Neuron (in vitro differentiated cells): ENCODE measurements at regions not wholly inside any gene's neighbourhood (a gene's known extent, or its start where the extent isn't known, plus 50 kb on each side); places are given as distances from the start of the nearest gene placed in this dataset.

ENCODE experiments used
- H2AFZ ChIP-seq: one replicate; pipeline ENCODE4 v1.6.1; 2013; ENCODE audit warnings: low read depth, mild to moderate bottlenecking, inconsistent platforms, low read length, moderate library complexity
- H3K27me3 ChIP-seq: one replicate; pipeline ENCODE4 v1.6.1; 2013; ENCODE audit warnings: low read length; ENCODE audit not compliant: insufficient read depth
- H3K36me3 ChIP-seq: one replicate; pipeline ENCODE4 v1.6.1; 2013; ENCODE audit warnings: low read length; ENCODE audit not compliant: insufficient read depth
- H3K4me1 ChIP-seq: one replicate; pipeline ENCODE4 v1.6.1; 2013; ENCODE audit warnings: low read length; ENCODE audit not compliant: insufficient read depth
- H3K4me3 ChIP-seq: 2 replicates; pipeline ENCODE4 v1.5.1; 2013; ENCODE audit warnings: mild to moderate bottlenecking, low read length, moderate library complexity
- H3K9me3 ChIP-seq: one replicate; pipeline ENCODE4 v1.6.1; 2013; ENCODE audit warnings: low read length

DNA sequence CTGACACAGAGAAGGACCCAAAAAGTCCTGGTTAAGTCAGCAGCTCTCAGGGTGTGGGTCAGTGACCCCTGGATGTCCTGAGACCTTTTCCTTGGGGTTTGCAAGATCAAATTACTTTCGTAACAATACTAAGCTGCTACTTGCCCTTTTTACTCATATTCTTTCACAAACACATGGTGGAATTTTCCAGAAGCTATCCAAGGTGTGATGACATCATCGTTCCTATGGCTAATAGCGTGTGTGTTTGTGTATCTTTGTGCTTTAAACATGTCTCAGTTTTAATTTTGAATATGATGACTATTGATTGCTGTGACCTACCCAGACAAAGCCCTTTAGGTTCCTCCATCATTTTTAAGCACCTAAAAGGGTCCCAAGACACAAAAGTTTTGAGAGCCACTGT lies 176.2 kb downstream of the PHETA1 start:
- Histone ChIP-seq H3K4me3 (no peak overlapping the region), H3K36me3 (no peaks in the 10 kb centered on the region), H3K4me1 (peaks cover 11% of the 10 kb centered on the region), H2AFZ (no peak overlapping the region), H3K27me3 (peaks cover 6% of the 10 kb centered on the region), H3K9me3 (no peaks in the 10 kb centered on the region)

DNA sequence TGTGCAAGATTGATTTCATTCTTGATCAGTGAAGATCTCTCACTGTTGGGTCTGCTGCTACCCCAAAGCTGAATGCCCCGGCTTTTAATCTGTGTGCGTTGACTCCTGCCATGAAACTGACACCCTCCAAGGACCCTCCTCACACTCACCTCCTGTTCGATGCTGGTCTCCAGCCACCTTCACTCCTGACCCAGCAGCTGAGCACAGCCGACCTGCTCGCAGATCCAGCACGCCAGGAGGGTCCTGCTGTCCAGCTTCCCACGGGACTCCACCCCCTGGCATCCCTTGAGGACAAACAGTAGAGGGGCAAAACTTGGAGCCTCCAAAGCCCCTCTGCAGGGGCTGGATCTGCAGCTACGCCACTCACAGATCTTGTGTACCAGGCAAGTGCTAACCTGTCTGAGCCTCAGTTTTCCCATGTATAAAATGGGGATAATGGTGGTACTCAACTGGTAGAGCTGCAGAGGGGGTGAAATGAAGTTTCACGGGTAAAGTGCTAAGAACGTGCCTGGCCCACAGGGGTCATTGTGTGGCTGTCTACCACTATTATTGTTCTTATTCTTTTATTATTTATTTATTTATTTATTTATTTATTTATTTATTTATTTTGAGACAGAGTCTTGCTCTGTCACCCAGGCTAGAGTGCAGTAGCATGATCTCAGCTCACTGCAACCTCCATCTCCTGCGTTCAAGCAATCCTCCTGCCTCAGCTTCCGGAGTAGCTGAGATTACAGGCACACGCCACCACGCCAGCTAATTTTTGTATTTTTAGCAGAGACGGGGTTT lies 178.0 kb downstream of the PHETA1 start:
- Histone ChIP-seq H3K9me3 (no peaks in the 10 kb centered on the region), H3K36me3 (no peaks in the 10 kb centered on the region), H3K4me1 (peaks cover 11% of the 10 kb centered on the region), H2AFZ (no peak overlapping the region), H3K4me3 (no peak overlapping the region), H3K27me3 (peaks cover 4% of the 10 kb centered on the region)

DNA sequence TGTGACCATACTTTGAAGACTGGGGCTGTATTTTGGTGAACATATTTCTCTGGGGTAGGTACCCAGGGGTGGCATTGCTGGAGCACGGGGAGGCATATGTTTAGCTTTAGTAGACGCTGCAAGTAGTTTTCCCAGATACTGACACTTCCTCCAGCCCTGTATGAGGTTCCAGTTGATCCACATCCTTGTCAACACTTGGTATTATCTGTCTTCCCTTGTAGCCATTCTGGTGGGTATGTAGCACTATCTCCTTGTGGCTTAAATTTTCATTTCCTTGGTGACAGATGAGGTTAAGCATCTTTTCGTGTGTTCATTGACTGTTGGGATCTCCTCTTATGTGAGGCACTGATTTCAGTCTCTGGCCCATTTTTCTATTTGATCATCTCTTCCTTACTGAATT lies 179.1 kb downstream of the PHETA1 start:
- peaks cover 4% of the 10 kb centered on the region for H3K27me3 ChIP-seq
- no peaks in the 10 kb centered on the region for H3K36me3 ChIP-seq
- peaks cover 11% of the 10 kb centered on the region for H3K4me1 ChIP-seq
- H2AFZ ChIP-seq: no peak overlapping the region
- no peaks in the 10 kb centered on the region for H3K9me3 ChIP-seq
- H3K4me3 ChIP-seq: no peak overlapping the region

DNA sequence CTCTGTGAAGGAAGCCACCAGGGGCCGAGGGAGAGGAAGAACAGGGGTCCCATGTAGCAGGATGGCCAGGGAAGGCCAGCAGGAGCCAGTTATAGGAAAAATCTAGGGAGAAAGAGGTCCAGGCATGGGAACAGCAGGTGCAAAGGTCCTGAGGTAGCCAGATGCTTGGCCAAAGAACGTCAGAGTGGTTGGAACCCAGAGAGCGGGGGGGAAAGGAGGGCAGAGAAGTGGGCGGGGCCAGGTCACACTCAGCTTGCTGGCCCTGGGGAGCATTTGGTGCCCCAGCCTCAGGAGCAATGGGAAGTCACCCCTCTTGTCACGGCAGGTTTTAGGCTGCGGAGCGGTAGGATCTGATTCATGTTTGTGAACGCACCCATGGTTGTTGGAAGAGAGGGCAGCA lies 180.5 kb downstream of the PHETA1 start:
- Histone ChIP-seq H2AFZ (no peak overlapping the region), H3K36me3 (no peaks in the 10 kb centered on the region), H3K9me3 (no peaks in the 10 kb centered on the region), H3K4me1 (peaks cover 5% of the 10 kb centered on the region), H3K27me3 (no peaks in the 10 kb centered on the region), H3K4me3 (no peak overlapping the region)

DNA sequence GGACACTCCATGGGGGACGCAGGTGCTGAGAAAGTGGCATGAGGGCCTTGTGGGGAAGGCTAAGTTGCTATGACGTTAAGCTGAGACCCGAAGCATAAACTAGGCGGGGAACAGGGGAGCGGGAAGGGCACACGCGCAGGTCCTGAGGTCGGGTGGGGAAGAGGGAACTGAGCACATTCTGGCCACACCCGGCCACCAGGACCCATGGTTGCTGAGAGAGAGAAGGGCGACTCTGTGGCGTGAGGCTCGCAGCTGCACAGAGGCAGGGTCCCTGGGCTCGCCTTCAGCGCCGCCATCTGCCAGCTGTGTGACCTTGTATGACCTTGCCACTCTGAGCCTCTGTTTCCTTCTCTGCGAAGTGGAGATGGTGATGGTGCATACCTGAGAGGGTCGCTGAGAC lies 182.5 kb downstream of the PHETA1 start:
- Histone ChIP-seq H2AFZ (no peak overlapping the region), H3K9me3 (no peaks in the 10 kb centered on the region), H3K36me3 (no peaks in the 10 kb centered on the region), H3K27me3 (no peaks in the 10 kb centered on the region), H3K4me1 (no peaks in the 10 kb centered on the region), H3K4me3 (no peak overlapping the region)

DNA sequence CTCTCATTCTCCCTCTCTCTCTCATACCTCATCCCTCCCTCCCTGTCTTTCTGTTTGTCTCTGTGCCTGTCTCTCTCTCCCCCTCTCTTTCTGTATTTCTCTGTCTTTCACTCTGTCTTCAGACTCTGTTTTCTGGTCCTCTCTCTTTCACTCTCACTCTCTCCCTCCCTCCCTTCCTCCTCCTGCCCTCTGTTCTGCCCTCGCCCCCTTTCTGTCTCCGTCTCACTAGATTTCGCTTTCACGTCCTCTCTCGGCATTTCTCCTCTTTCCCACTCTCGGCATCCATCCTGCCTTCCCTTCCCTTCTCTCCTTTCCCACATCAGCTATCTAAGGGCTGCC lies 183.0 kb downstream of the PHETA1 start:
- no peaks in the 10 kb centered on the region for H3K9me3 ChIP-seq
- H3K4me1 ChIP-seq: no peaks in the 10 kb centered on the region
- H3K4me3 ChIP-seq: no peak overlapping the region
- no peaks in the 10 kb centered on the region for H3K27me3 ChIP-seq
- no peaks in the 10 kb centered on the region for H3K36me3 ChIP-seq
- no peak overlapping the region for H2AFZ ChIP-seq

DNA sequence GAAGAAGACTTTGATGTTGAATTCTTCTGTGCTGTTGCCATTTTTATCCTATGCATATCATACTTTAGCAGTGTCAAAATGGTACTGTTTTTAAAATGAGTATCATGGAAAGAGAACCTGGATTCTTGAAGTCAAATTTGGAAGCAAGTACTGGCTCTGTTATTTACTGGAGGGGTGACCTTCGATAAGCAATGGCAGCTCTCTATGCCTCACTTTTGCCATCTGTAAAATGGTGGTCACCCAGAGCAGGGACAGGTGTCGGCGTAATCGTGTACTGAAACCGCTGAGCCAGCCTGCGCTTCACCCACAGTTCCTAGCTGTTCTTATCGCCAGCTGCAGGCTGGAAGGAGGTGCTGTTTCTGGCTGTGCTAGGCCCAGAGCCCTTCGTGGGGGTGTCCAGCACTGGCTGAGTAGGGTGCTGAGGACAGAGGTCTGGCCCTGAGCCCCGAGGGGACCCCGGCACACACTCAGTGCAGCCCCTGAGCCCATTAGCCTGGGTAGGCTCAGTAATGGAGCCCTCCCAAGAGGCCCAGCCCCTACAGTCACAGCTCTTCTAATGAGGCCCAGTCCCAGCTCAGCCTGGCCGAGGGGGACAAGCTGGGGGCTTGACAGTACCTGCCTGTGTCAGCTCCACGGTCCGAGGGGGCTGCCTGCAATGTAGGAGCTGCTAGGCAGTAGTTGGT lies 183.5 kb downstream of the PHETA1 start:
- H3K4me3 ChIP-seq: no peak overlapping the region
- no peaks in the 10 kb centered on the region for H3K9me3 ChIP-seq
- H2AFZ ChIP-seq: no peak overlapping the region
- H3K4me1 ChIP-seq: no peaks in the 10 kb centered on the region
- H3K27me3 ChIP-seq: no peaks in the 10 kb centered on the region
- no peaks in the 10 kb centered on the region for H3K36me3 ChIP-seq

DNA sequence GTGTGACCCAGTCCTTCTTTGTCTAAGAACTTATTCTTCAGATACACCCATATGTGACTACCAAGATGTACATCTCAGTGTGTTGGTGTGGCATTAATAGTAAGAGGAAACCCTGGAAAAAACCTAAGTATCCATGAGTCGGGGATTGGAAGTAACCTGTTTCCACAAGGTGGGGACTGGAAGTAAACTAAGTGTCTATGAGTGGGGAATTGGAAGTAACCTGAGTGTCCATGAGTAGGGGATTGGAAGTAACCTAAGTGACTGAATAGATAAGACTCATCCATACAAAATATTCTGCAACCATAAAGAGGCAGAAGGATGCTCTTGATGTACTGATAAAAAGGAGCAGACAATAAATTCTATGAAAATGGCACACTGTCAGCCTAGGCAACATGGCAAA lies 184.7 kb downstream of the PHETA1 start:
- Histone ChIP-seq H3K9me3 (no peaks in the 10 kb centered on the region), H3K4me3 (no peak overlapping the region), H3K4me1 (no peaks in the 10 kb centered on the region), H3K27me3 (no peaks in the 10 kb centered on the region), H2AFZ (no peak overlapping the region), H3K36me3 (no peaks in the 10 kb centered on the region)

DNA sequence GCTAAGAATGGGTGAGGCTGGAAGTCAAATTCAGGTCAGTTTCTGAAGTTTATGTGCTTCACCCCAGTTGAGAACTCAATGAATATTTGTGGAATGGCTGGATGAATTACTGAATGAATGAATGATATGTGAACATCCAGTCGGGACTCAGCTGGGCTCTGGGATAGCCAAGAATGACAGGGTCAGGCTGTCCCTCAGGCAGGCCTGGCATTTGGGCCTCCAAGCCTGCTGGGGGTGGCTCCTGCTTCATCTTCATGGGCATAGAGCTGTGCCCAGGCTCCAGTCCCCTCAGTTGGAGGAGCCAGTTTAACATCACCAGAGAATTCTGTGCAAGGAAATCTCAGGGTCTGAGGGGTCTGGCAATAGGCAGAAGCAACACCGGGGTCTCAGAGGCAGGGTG lies 185.8 kb downstream of the PHETA1 start:
- no peaks in the 10 kb centered on the region for H3K27me3 ChIP-seq
- no peaks in the 10 kb centered on the region for H3K9me3 ChIP-seq
- H3K4me3 ChIP-seq: no peak overlapping the region
- H2AFZ ChIP-seq: no peak overlapping the region
- H3K4me1 ChIP-seq: no peaks in the 10 kb centered on the region
- no peaks in the 10 kb centered on the region for H3K36me3 ChIP-seq

DNA sequence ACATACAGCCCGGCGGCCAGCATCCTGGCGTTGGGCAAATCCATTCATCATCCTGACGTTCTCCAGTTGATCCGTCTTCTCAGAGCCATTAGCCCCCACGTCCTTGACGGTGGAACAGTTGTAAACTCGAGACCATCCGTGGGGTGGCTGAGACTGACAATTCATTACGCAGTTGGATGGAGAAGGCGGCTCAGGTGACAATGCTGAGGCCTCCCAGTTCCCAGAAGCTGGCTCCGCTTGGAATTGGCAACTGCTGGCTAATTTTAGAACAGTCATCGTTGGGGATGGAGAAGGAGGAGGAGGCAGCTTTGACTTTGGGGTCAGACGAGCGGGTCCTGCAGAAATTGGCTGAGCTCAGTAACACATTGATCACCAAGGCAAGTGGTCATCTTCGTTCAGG lies 186.5 kb downstream of the PHETA1 start:
- no peaks in the 10 kb centered on the region for H3K27me3 ChIP-seq
- no peaks in the 10 kb centered on the region for H3K4me1 ChIP-seq
- H3K9me3 ChIP-seq: no peaks in the 10 kb centered on the region

DNA sequence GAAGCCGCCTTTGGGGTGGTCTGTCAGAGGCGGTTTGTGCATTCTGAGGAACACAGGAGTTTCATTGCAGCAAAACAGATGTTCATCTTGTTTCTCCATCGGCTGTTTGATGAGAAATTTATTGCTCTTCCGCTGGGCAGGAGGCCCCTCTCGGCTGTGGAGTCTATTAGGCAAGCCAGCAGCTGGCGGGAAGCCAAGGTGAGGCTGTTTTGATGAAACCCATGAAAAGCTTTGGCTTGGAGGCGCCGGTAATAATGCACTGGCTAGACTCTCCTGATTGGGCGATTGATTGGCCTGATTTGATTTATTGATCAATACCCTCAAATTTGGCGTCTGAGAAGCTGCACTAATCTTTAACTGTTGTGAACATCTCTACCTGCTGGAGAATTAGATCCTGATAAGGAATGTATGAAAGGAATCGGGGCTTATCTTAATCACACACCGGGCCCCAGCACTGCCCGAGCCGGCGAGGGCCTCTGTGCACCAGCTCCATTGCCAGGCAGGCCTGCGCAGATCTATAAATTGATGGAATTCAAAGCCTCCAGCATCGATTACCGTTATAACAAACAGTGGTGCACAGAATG lies 187.7 kb downstream of the PHETA1 start:
- H3K36me3 ChIP-seq: no peaks in the 10 kb centered on the region
- H3K27me3 ChIP-seq: no peaks in the 10 kb centered on the region
- H3K4me1 ChIP-seq: no peaks in the 10 kb centered on the region
- no peaks in the 10 kb centered on the region for H3K9me3 ChIP-seq
- H2AFZ ChIP-seq: no peak overlapping the region
- H3K4me3 ChIP-seq: no peak overlapping the region

More for the DNA sequence above, 186.5 kb downstream of the PHETA1 start:
- no peaks in the 10 kb centered on the region for H3K36me3 ChIP-seq
- H2AFZ ChIP-seq: no peak overlapping the region
- no peak overlapping the region for H3K4me3 ChIP-seq

DNA sequence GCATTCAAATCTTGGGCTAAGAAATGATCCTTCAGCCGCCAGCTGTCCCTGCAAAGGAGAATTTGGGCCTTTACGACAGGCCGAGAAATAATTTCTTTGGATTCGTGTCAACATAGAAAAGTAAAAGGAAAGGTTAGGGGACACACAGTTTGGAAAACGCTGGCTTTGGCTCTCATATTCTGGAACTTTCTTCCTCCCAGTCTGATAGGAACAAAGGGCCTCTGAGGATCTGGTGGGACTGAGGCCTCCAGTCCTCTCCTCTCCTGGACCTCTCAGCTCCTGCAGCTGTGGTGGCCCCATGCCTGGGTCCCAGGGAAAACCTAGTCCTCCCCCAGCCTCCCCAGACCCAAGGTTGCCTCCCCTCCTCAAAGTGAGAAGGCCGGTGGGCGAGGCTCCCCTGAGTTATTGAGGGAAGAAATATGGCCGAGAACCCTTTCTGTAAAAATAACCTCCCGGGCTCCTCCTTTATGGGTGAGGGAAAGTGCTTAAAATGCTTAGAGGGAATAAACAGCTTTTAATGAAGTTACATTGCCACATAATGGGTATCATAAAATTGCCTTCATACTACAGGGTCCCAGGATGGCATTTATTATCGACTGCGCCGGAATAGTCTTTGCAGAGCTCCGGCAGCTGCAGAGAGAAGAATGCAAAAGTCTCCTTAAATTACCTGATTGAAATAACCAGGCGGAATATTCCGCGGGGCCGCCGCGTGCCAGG lies 188.3 kb downstream of the PHETA1 start:
- Histone ChIP-seq H3K27me3 (no peaks in the 10 kb centered on the region), H3K4me1 (no peaks in the 10 kb centered on the region), H2AFZ (no peak overlapping the region), H3K36me3 (no peaks in the 10 kb centered on the region), H3K4me3 (no peak overlapping the region), H3K9me3 (no peaks in the 10 kb centered on the region)
